DOHH2 (cell line): ENCODE measurements at regions not wholly inside any gene's neighbourhood (a gene's known extent, or its start where the extent isn't known, plus 50 kb on each side); places are given as distances from the start of the nearest gene placed in this dataset.

Experiments
- H3F3A ChIP-seq: fragments of 200-600 bp; sonication (generic), shearing (Covaris generic); 2 replicates; pipeline ENCODE4 v1.6.0; 2016; ENCODE audit warnings: antibody characterized with exemption, mild to moderate bottlenecking; ENCODE audit not compliant: control insufficient read depth, insufficient read depth
- H3K27ac ChIP-seq: fragments of 200-600 bp; sonication (generic); 2 replicates; pipeline ENCODE4 v1.5.1; 2014; ENCODE audit warnings: low read depth, mild to moderate bottlenecking, low read length, moderate library complexity
- H3K27me3 ChIP-seq: fragments of 200-600 bp; sonication (generic); 2 replicates; pipeline ENCODE4 v1.6.1; 2014; ENCODE audit warnings: mild to moderate bottlenecking, low read length, mixed read lengths; ENCODE audit not compliant: control insufficient read depth
- H3K36me3 ChIP-seq: fragments of 200-600 bp; sonication (generic); 2 replicates; pipeline ENCODE4 v1.6.1; 2014; ENCODE audit warnings: mild to moderate bottlenecking, low read length, moderate library complexity, mixed read lengths; ENCODE audit not compliant: control insufficient read depth
- H3K4me1 ChIP-seq: fragments of 200-600 bp; sonication (generic); 2 replicates; pipeline ENCODE4 v1.6.1; 2014; ENCODE audit warnings: mild to moderate bottlenecking, low read length, mixed read lengths; ENCODE audit not compliant: control insufficient read depth
- H3K4me2 ChIP-seq: fragments of 200-600 bp; sonication (generic); 2 replicates; pipeline ENCODE4 v1.6.0; 2014; ENCODE audit warnings: mild to moderate bottlenecking, low read length, moderate library complexity
- H3K4me3 ChIP-seq: fragments of 200-600 bp; sonication (generic); 2 replicates; pipeline ENCODE4 v1.5.1; 2014; ENCODE audit warnings: mild to moderate bottlenecking, low read length, mixed read lengths
- H3K79me2 ChIP-seq: fragments of 200-600 bp; sonication (generic); 2 replicates; pipeline ENCODE4 v1.6.1; 2014; ENCODE audit warnings: mild to moderate bottlenecking, low read length, mixed read lengths; ENCODE audit not compliant: control insufficient read depth
- H3K9me2 ChIP-seq: fragments of 200-600 bp; sonication (generic); replicated peaks from 2 replicates; pipeline ENCODE4 v1.6.1; 2014; ENCODE audit warnings: mild to moderate bottlenecking, low read length, mixed read lengths; ENCODE audit not compliant: control insufficient read depth
- H3K9me3 ChIP-seq: fragments of 200-600 bp; sonication (generic); 2 replicates; pipeline ENCODE4 v1.6.1; 2014; ENCODE audit warnings: antibody characterized with exemption, low read length, mixed read lengths; ENCODE audit not compliant: control insufficient read depth, insufficient read depth
- H4K20me1 ChIP-seq: fragments of 200-600 bp; sonication (generic); 2 replicates; pipeline ENCODE4 v1.6.0; 2014; ENCODE audit warnings: low read depth, mild to moderate bottlenecking, antibody characterized with exemption, low read length, moderate library complexity; ENCODE audit not compliant: control insufficient read depth, insufficient read depth
- CTCF ChIP-seq: fragments of 200-600 bp; sonication (generic); IDR thresholded peaks from one replicate; pipeline ENCODE4 v1.5.1; 2014; ENCODE audit warnings: antibody characterized with exemption, mild to moderate bottlenecking, low read depth, low read length; ENCODE audit not compliant: poor library complexity, severe bottlenecking
- EZH2phosphoT487 ChIP-seq: fragments of 200-600 bp; sonication (generic); IDR thresholded peaks from 2 replicates; pipeline ENCODE4 v1.6.1; 2017; ENCODE audit warnings: borderline replicate concordance, mild to moderate bottlenecking, antibody characterized with exemption, low read length, moderate library complexity, mixed read lengths

DNA sequence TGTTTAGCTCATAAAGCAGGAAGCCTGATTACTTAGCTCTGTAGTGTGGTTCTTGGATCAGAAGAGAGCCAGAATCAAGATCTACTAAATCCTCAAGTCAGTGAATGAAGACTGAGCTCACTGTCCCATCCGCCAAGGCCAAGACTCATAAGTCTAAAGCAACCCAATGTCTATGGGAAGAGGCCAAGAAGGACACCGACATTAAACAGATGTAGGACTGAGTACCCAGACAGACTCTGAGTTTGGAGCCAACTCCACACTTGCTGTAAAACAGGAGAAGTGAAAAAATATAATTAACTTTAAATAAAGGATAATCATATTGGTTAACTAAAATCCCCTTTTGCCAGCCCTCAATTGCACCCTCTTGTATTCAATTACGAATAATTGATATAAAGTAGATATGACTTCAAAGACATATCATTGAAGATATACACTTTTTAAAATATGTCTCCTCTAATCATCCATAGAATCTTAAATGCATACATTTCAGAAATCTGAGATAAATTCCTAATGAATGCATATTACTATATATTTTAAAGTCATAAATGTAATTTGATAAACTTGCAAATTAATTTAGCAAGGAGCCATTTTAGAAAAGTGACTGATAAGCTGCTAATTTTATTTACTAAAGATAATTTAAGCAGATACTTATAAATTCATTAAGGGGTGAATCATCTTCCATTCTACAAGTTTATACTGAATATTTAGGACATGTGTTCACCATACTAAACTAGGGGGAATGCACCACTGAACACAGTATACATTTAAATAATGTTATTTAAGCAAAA is 617.0 kb upstream of the ARID1B start:
- Histone ChIP-seq H3K27me3 (no peaks in the 10 kb centered on the region), H3K4me2 (no peak overlapping the region), H3K79me2 (no peaks in the 10 kb centered on the region), H3K27ac (no peak overlapping the region), H3K9me3 (no peaks in the 10 kb centered on the region), H3K4me1 (peaks cover 9% of the 10 kb centered on the region), H3K4me3 (no peak overlapping the region), H3K9me2 (no peaks in the 10 kb centered on the region), H3F3A (no peaks in the 10 kb centered on the region), H4K20me1 (no peaks in the 10 kb centered on the region), H3K36me3 (no peaks in the 10 kb centered on the region)
- TF ChIP-seq CTCF (no peak), EZH2phosphoT487 (no peak)

GRCh38 chr6:156154896-156155295 is 622.3 kb upstream of the ARID1B start:
- Histone ChIP-seq H3K9me2 (no peaks in the 10 kb centered on the region), H4K20me1 (no peaks in the 10 kb centered on the region), H3K36me3 (no peaks in the 10 kb centered on the region), H3K4me3 (no peak overlapping the region), H3F3A (no peaks in the 10 kb centered on the region), H3K79me2 (no peaks in the 10 kb centered on the region), H3K27ac (no peak overlapping the region), H3K4me1 (no peaks in the 10 kb centered on the region), H3K27me3 (no peaks in the 10 kb centered on the region), H3K4me2 (no peak overlapping the region), H3K9me3 (no peaks in the 10 kb centered on the region)
- TF ChIP-seq EZH2phosphoT487 (no peak), CTCF (no peak)

DNA sequence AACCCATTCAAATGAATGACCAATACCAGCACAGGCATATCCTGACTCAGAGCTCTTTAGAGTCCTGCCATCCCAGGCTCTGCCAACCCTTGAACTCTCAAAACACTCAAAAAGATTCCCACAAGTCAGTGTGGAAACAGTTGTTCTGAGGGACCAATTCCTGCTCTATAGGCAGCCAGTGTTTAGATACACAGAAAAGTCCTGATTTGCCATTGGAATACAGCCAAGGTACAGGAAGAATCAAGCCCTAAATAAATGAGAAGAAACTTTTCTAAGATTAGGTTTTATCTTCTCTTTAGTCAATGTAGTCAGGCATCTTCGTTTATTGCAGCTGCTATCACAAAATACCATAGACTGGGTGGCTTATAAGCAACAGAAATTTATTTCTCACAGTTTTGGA is 626.8 kb upstream of the ARID1B start:
- H3K36me3 ChIP-seq = no peaks in the 10 kb centered on the region
- H3K9me3 ChIP-seq = peaks cover under 1% of the 10 kb centered on the region; the same call in 1 of the 2 replicates
- H3K79me2 ChIP-seq = no peaks in the 10 kb centered on the region
- H4K20me1 ChIP-seq = no peaks in the 10 kb centered on the region
- TF ChIP-seq CTCF (no peak), EZH2phosphoT487 (no peak)
- no peak overlapping the region for H3K4me3 ChIP-seq
- H3F3A ChIP-seq = no peaks in the 10 kb centered on the region
- H3K27me3 ChIP-seq = no peaks in the 10 kb centered on the region
- no peak overlapping the region for H3K4me2 ChIP-seq
- no peaks in the 10 kb centered on the region for H3K4me1 ChIP-seq
- no peak overlapping the region for H3K27ac ChIP-seq
- no peaks in the 10 kb centered on the region for H3K9me2 ChIP-seq
